ENCODE measurements at regions not wholly inside any gene's neighbourhood (a gene's known extent, or its start where the extent isn't known, plus 50 kb on each side); places are given as distances from the start of the nearest gene placed in this dataset.

DNA sequence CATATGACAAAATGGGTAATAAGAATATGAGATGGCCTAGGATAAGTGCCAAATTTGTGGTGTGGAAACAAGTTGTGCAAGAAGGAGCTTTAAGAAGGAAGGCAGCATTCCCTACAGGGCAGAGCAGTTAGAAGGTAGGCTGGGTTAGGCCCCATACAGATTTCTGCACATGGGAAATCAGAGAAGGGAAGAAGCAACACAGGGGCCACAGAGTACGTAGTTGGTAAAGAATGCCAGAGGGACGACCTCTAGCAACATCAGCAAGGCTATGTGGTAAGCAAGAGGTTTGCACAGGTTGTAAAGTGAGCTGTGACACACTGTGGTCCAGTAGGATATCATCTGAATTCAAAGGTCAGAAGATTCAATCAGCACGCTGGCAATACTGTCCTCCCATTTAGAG is 765.6 kb upstream of the B3GALT2 start:
- TF ChIP-seq, protein P1, sequence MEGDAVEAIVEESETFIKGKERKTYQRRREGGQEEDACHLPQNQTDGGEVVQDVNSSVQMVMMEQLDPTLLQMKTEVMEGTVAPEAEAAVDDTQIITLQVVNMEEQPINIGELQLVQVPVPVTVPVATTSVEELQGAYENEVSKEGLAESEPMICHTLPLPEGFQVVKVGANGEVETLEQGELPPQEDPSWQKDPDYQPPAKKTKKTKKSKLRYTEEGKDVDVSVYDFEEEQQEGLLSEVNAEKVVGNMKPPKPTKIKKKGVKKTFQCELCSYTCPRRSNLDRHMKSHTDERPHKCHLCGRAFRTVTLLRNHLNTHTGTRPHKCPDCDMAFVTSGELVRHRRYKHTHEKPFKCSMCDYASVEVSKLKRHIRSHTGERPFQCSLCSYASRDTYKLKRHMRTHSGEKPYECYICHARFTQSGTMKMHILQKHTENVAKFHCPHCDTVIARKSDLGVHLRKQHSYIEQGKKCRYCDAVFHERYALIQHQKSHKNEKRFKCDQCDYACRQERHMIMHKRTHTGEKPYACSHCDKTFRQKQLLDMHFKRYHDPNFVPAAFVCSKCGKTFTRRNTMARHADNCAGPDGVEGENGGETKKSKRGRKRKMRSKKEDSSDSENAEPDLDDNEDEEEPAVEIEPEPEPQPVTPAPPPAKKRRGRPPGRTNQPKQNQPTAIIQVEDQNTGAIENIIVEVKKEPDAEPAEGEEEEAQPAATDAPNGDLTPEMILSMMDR (IDR thresholded peaks at IDR 0.05) = no peak
- TF ChIP-seq POLR2A (IDR thresholded peaks at IDR 0.05) = no peak

All from thyroid gland (tissue), 4 donors.